Stimulated activated CD8-positive, alpha-beta memory T cell treated with anti-CD3 and anti-CD28 coated beads, Interleukin-12 subunit alpha, Interleukin-12 subunit beta, amount 100 ng/mL, for 4 hours (primary cell): ENCODE measurements at regions not wholly inside any gene's neighbourhood (a gene's known extent, or its start where the extent isn't known, plus 50 kb on each side); places are given as distances from the start of the nearest gene placed in this dataset.
"Not testable (repeated sequence)": the region's sequence is repeated elsewhere in the genome, so short reads cannot be mapped to it uniquely, and the experiment has no call there.

Source experiments
- DNase-seq: peaks from one replicate; pipeline ENCODE4 v3.0.0-alpha.2; 2020; ENCODE audit warnings: low read depth

GRCh38 chr10:94088926-94089381 lies 95.2 kb downstream of the PLCE1 start:
- DNase-seq, result no peak

GRCh38 chr10:94091649-94092048 lies 97.9 kb downstream of the PLCE1 start:
- no peak for DNase-seq

DNA sequence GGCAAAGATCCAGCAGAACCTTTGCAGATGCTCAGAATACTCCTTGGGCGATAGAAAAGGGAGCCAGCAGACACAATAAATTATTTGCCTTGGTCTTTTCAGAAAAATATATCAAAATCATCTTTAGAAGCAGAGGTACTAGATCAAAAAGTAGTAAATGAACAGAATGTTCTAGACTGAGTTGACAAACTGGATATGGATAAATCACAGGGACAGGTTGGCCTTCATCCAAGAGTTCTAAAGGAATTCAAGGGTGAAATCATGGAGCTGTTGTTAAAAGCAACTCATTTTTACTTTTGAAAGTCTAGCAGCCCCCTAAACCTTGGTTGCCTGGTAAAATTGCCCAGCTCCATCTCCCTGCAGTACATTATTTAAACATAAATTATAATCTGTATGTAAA lies 99.1 kb downstream of the PLCE1 start:
- DNase-seq, result no peak

GRCh38 chr10:94093286-94093905 lies 99.7 kb downstream of the PLCE1 start:
- no peak for DNase-seq

DNA sequence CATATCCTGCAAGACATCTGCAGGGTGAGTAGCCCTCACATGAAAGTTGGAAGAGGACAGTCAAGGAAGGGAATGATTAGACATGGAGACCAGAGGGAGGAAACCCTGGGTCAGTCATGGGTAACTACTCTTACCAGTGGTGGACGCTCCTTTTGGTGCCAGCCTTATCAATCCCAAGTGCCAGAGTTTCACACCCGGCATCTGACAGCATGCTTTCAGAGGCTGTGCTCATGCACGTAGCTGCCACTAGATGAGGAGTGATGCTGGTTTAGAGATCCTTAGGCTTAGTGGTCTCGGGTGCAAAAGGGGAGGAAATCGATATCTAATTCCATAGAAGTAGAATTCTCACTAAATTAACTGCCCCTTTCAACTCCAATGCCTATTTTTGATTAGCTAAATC lies 100.8 kb downstream of the PLCE1 start:
- no peak for DNase-seq

- no peak for DNase-seq
These were observed 103.9 kb downstream of the PLCE1 start for GRCh38 chr10:94097656-94098055.

GRCh38 chr10:94098896-94099295 lies 105.2 kb downstream of the PLCE1 start:
- DNase-seq, result no peak

GRCh38 chr10:94101894-94102293 lies 108.2 kb downstream of the PLCE1 start:
- no peak for DNase-seq

- no peak for DNase-seq
These were observed 108.7 kb downstream of the PLCE1 start for GRCh38 chr10:94102436-94102835.

GRCh38 chr10:94103192-94103591 lies 109.5 kb downstream of the PLCE1 start:
- DNase-seq, result no peak

- DNase-seq, result no peak
These were observed 110.1 kb downstream of the PLCE1 start for GRCh38 chr10:94103801-94104221.

DNA sequence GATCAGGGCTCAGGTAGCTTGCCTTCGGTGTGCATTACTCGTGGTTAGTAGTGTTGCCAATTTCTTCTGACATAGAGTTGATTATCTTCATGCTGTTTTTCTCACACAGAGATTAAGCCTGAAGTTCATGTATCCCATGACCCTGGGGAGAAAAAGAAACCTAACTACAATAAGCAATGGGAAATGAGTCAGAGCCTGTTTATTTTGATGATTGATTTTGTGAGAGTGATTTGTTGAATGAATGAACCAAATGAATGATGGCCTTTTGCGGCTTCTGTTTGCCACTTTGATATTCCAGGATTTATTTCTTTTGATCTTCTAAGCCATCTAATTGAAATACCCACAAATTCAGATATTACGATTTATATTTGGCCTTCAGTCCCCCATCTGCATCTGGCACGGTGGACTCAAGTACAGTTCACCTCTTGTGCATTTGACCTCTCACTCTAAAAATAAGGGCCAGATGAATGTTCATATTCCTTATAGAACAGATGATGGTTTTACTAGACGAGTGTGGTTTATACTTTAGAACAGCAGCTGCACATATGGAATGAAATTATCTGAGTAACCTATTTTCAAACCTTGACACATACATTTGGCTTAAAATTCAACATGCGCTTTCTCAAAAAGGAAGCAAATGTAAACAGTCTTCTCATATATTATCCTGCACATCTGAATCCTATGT lies 110.7 kb downstream of the PLCE1 start:
- no peak for DNase-seq

DNA sequence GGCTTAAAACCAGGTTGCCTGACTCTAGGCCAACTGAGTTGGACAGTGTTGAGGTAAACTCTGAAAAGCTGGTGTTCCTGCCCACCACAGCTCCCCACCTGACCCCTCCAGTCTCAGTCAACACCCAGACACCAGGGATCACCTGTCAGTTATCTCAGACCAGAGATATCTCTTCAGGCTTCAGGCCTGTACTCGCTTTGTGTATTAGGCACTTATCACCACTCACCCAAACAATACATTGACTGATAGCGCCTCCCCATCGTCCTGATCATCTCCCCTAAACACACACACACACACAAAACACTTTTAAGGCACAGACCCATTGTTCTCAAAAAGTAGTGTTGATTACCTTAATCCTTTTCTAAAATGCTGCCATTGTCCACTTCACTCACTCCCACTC lies 111.5 kb downstream of the PLCE1 start:
- no peak for DNase-seq

GRCh38 chr10:94107191-94107590 lies 113.5 kb downstream of the PLCE1 start:
- DNase-seq, result no peak

GRCh38 chr10:94108200-94108599 lies 114.5 kb downstream of the PLCE1 start:
- no peak for DNase-seq

DNA sequence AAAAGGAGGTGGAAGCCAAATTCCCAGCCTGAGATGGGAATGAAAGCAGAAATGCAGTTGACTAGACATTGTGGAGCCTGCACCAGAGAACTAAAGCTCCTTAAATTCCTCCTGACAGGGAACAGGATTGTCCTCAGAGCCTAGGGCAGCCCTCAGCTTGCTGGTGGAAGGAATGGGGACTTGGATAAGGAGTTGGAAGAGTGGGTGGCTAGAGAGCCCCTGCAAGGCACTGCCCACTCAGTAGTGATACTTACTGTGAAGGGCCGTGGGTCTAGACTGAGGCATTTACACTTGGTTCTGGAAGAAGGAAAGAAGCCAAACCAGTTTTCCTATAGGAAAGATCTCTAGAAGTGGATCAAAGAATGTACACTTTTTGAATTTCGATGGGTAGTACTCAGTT lies 117.6 kb downstream of the PLCE1 start:
- no peak for DNase-seq

DNA sequence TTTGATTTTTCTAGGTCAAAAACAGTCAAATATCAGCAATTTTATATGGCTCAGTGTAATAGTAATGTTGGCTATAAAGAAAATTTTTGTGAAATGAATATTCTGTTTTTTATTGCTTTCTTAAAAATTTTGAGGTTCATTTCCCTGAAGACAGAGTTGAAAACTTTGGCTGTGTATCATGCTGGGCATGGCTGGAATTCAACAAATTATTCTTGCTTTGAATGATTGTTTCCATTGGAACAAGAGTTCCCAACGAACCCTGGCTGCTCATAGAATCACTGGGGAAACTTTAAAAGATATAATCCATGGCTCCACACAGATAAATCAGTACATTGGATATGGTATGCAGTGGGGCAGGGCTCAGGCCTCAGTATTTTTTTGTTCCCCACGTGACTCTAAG lies 118.6 kb downstream of the PLCE1 start:
- DNase-seq, result no peak

DNA sequence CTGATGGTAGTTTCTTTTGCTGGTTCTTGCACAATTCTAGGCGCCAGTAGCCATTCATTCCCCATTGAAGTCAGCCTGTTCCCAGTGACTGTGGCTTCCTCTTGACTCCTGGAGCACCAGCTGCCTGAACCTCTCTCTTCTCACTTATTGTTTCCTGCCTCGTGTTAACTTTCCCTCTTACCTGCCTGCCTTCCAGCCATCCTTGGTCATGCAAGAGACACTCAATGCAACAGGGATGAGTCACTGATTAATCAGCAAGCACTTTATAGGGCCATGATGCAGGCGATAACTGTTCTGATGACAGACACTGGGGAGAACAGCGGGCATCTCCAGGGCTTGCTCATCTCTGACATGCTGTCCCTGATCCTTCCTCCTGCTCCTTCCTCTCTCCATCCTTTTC lies 122.0 kb downstream of the PLCE1 start:
- DNase-seq, result no peak

DNA sequence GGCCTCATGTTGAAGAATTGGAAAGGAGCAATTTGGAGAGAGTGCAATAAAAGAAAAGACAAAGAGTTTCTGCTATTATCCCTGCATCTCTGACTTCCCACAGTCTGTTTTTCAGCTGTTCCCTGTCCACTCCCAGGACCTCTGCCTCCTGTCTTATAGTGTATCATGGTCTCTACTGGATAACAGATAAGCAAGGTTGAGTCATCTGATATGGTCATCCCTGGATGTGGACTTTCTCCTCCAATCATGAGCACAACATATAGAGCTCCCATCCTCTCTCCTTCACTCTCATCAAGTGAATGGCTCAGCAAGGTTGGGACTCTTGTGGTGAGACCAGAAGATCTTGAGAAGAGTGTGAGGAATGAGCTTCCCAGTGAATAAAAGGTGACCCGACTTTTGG lies 123.1 kb downstream of the PLCE1 start:
- DNase-seq, result no peak

DNA sequence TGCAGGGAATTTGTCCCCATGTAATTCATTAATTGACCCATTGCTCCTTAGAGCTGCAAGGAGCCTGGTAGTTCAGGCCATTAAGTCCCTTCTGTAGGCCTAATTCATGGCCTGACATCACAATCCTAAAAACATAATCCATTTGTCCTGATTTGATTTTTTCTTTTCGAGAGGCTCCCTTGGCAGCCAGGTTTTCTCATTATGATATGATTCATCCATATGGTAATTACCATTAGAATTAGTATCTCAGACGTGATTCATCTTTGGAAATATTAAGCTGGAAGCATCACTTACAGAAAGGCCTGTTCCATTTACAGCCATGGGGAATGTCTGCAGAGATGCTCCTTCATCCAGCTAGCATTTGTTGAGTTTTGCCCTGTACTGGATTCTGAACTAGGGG lies 128.5 kb downstream of the PLCE1 start:
- no peak for DNase-seq

GRCh38 chr10:94123258-94123995 lies 129.7 kb downstream of the PLCE1 start:
- DNase-seq, result no peak

GRCh38 chr10:94124147-94124546 lies 130.4 kb downstream of the PLCE1 start:
- not testable (repeated sequence) for DNase-seq

GRCh38 chr10:94125268-94125667 lies 131.5 kb downstream of the PLCE1 start:
- DNase-seq, result not testable (repeated sequence)
